ENCODE measurements at regions not wholly inside any gene's neighbourhood (a gene's known extent, or its start where the extent isn't known, plus 50 kb on each side); places are given as distances from the start of the nearest gene placed in this dataset.
"Not testable (repeated sequence)": the region's sequence is repeated elsewhere in the genome, so short reads cannot be mapped to it uniquely, and the experiment has no call there.

GRCh38 chr5:39539470-39539869 lies 114.7 kb upstream of the DAB2 start:
- Mint-ChIP-seq H3K27me3 (no peaks in the 10 kb centered on the region), H3K4me3 (no peak overlapping the region)

DNA sequence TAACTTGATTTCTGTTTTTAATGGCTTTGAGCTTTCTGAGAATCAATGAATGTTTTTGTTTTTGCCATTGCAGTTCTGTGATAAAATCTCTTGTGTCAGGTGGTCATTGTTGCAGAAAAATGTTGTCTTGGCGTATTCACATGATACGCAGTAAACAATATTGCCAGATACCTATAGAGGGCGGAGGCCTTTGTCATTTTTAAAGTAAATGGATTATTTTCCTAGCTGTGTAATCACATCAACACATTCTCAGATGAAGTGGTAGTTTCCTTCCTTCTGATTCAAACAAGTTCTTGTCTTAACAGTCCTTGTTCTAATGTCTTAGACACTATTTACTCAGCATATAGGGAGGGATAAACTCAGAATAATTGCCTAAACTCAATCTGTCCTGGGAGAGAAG lies 109.9 kb upstream of the DAB2 start:
- no peaks in the 10 kb centered on the region for H3K9me3 Mint-ChIP-seq
- no peaks in the 10 kb centered on the region for H3K4me1 Mint-ChIP-seq
- peaks cover 1% of the 10 kb centered on the region for H3K27me3 Mint-ChIP-seq
- ATAC-seq (ENCODE audit: low read depth) (no peak), DNase-seq (ENCODE audit: low spot score in 2 of 2) (no peak)
- H3K4me3 Mint-ChIP-seq: no peak overlapping the region
- H3K27ac Mint-ChIP-seq: no peak overlapping the region
- H3K36me3 Mint-ChIP-seq: no peaks in the 10 kb centered on the region

More at GRCh38 chr5:39539470-39539869, 114.7 kb upstream of the DAB2 start:
- DNase-seq (ENCODE audit: low spot score in 2 of 2) (no peak), ATAC-seq (ENCODE audit: low read depth) (no peak)
- Mint-ChIP-seq H3K27ac (no peak overlapping the region), H3K4me1 (no peaks in the 10 kb centered on the region), H3K36me3 (no peaks in the 10 kb centered on the region), H3K9me3 (no peaks in the 10 kb centered on the region)

DNA sequence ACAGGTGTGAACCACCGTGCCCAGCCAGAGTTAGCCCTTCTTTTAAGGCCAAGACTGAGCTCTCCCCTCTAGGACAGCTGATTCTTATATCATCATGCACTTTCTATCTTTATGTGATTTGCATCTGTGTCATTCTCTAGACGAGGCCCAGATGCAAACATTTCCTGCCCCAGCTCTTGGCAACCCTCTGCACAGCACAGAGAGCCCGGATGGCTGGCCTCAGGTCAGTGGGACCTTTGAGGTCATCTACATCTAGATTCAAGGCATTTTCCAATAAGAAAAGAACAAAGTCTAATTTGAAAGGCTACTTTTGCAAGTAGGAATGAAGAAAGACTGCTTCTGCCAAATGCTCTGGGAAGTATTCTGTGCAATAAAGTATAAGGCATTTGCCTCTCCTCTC lies 109.0 kb upstream of the DAB2 start:
- peaks cover 1% of the 10 kb centered on the region for H3K27me3 Mint-ChIP-seq
- DNase-seq (ENCODE audit: low spot score in 2 of 2) (no peak), ATAC-seq (ENCODE audit: low read depth) (no peak)
- no peaks in the 10 kb centered on the region for H3K4me1 Mint-ChIP-seq
- no peaks in the 10 kb centered on the region for H3K36me3 Mint-ChIP-seq
- H3K4me3 Mint-ChIP-seq: no peak overlapping the region
- no peaks in the 10 kb centered on the region for H3K9me3 Mint-ChIP-seq
- no peak overlapping the region for H3K27ac Mint-ChIP-seq

DNA sequence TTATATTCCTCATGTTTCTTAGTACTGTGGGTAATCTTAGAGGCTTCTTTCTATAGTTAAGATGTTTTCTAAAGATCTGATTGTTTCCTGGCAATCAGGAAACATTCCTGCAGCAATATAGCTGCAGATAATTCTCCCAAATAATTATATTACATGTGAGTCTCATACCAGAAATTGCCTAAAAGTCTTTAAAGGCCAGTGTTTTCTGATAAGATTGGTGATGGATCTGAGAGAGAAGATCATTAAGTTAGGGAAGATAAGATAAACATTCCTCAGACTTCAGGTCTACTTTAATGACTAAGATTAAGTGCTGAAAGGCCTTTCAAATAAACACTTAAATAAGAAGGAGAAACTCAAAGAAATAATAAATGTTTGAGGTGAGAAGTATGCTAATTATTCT lies 107.7 kb upstream of the DAB2 start:
- DNase-seq (ENCODE audit: low spot score in 2 of 2) (no peak), ATAC-seq (ENCODE audit: low read depth) (no peak)
- H3K9me3 Mint-ChIP-seq: no peaks in the 10 kb centered on the region
- H3K27me3 Mint-ChIP-seq: peaks cover 4% of the 10 kb centered on the region
- no peaks in the 10 kb centered on the region for H3K4me1 Mint-ChIP-seq
- no peak overlapping the region for H3K27ac Mint-ChIP-seq
- H3K4me3 Mint-ChIP-seq: no peak overlapping the region
- no peaks in the 10 kb centered on the region for H3K36me3 Mint-ChIP-seq

- Mint-ChIP-seq H3K4me3 (no peak overlapping the region), H3K27me3 (peaks cover 5% of the 10 kb centered on the region), H3K36me3 (no peaks in the 10 kb centered on the region), H3K9me3 (no peaks in the 10 kb centered on the region), H3K4me1 (no peaks in the 10 kb centered on the region), H3K27ac (no peak overlapping the region)
- peak; percentile 37 for ATAC-seq (ENCODE audit: low read depth)
- DNase-seq (ENCODE audit: low spot score in 2 of 2): no peak
Observed at GRCh38 chr5:39531306-39531705, 106.5 kb upstream of the DAB2 start.

DNA sequence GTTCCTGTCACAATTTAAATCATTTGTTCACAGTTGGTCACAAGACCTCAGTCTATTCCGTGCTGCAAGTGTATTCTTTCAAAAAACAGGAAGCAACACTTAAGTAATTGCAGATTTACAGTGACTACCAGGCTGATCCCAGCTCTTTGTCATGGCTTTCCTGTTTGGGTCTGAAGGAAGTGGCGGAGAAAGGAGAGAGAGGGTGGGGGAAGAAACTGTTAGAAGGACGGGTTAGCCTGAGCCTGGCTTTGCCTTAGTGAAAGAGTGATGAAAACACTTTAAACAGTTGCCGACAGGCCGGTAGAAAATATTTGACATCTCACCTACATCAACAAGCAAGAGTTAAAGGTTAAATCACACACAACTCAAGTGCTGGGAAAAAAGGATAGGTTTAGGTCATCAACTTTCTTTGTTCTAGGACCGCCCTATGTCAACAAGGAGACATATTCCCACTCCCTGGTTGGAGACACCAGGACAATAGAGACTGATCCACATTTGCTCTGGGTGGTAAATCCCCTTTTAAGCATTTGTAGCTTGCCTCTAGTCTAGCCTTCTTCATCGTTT lies 102.2 kb upstream of the DAB2 start:
- H3K27ac Mint-ChIP-seq: no peak overlapping the region
- no peak overlapping the region for H3K4me3 Mint-ChIP-seq
- H3K9me3 Mint-ChIP-seq: no peaks in the 10 kb centered on the region
- DNase-seq (ENCODE audit: low spot score in 2 of 2) (no peak), ATAC-seq (ENCODE audit: low read depth) (no peak)
- peaks cover 13% of the 10 kb centered on the region for H3K27me3 Mint-ChIP-seq
- H3K36me3 Mint-ChIP-seq: no peaks in the 10 kb centered on the region
- no peaks in the 10 kb centered on the region for H3K4me1 Mint-ChIP-seq

GRCh38 chr5:39525781-39526180 lies 101.0 kb upstream of the DAB2 start:
- not testable (repeated sequence) for H3K4me3 Mint-ChIP-seq; H3K4me1 Mint-ChIP-seq; ATAC-seq (ENCODE audit: low read depth); DNase-seq (ENCODE audit: low spot score in 2 of 2); H3K27ac Mint-ChIP-seq; H3K36me3 Mint-ChIP-seq; H3K9me3 Mint-ChIP-seq
- peaks cover 12% of the 10 kb centered on the region for H3K27me3 Mint-ChIP-seq

GRCh38 chr5:39525271-39525670 lies 100.5 kb upstream of the DAB2 start:
- peaks cover 2% of the 10 kb centered on the region for H3K9me3 Mint-ChIP-seq
- H3K27ac Mint-ChIP-seq: no peak overlapping the region
- peaks cover 3% of the 10 kb centered on the region for H3K4me1 Mint-ChIP-seq
- no peak overlapping the region for H3K4me3 Mint-ChIP-seq
- H3K36me3 Mint-ChIP-seq: no peaks in the 10 kb centered on the region
- peaks cover 11% of the 10 kb centered on the region for H3K27me3 Mint-ChIP-seq
- no peak for ATAC-seq (ENCODE audit: low read depth)
- DNase-seq (ENCODE audit: low spot score in 2 of 2): no peak

DNA sequence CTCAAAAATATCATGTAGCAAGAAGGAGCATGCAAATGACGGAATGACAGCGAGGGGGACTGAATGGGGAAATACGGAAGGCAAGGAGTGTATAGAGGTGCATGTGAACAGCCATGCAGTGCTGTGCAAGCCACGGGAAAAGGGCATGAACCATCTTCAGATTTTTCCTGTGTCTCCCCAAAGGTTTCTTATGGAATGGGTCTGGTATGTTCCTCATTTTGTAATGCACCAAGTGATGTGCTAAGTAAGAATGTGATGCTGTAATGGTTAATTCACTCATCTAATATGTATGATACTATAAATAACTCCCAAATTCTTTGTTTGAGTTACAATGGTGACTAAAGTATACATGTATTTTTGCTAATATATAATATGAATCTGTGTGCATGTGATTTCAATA lies 99.0 kb upstream of the DAB2 start:
- H3K4me3 Mint-ChIP-seq: no peak overlapping the region
- no peaks in the 10 kb centered on the region for H3K36me3 Mint-ChIP-seq
- peaks cover 2% of the 10 kb centered on the region for H3K9me3 Mint-ChIP-seq
- DNase-seq (ENCODE audit: low spot score in 2 of 2) (no peak), ATAC-seq (ENCODE audit: low read depth) (no peak)
- peaks cover 11% of the 10 kb centered on the region for H3K27me3 Mint-ChIP-seq
- peaks cover 3% of the 10 kb centered on the region for H3K4me1 Mint-ChIP-seq
- H3K27ac Mint-ChIP-seq: no peak overlapping the region

DNA sequence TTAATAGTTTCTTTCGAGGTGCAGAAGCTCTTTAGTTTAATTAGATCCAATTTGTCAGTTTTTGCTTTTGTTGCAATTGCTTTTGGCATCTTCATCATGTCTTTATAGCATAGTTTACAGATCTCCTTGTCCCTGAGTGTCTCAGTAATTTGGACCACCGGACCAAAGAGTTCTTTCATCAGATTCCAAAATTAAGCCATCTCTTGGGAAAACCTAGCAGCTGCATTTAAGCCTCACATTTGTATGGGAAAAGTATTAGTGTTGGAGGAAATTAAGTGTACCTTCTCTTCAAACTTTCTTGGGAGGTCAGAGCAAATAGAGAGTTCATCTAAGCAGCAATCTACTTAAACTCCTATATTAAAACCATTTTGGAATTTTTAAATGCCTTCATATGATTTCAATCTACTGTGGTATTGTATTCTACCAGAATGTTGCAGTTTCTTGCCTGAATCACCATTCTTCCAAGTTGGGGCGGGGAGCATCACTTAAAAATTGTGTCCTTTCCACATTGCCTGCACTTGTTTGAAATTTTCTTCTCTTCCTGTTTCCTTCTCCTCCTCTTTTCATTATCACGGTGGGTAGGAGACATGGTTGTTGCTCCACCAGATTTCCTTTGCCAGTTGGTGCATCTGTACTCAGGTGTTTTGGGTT lies 97.3 kb upstream of the DAB2 start:
- H3K36me3 Mint-ChIP-seq: no peaks in the 10 kb centered on the region
- H3K4me3 Mint-ChIP-seq: no peak overlapping the region
- DNase-seq (ENCODE audit: low spot score in 2 of 2) (no peak), ATAC-seq (ENCODE audit: low read depth) (no peak)
- H3K9me3 Mint-ChIP-seq: peaks cover 2% of the 10 kb centered on the region
- H3K27me3 Mint-ChIP-seq: peaks cover 9% of the 10 kb centered on the region
- H3K27ac Mint-ChIP-seq: no peak overlapping the region
- H3K4me1 Mint-ChIP-seq: peaks cover 3% of the 10 kb centered on the region

GRCh38 chr5:39521098-39521860 lies 96.5 kb upstream of the DAB2 start:
- Mint-ChIP-seq H3K9me3 (peaks cover 2% of the 10 kb centered on the region), H3K27ac (no peak overlapping the region), H3K4me1 (peaks cover 3% of the 10 kb centered on the region), H3K36me3 (no peaks in the 10 kb centered on the region), H3K27me3 (peaks cover 8% of the 10 kb centered on the region), H3K4me3 (no peak overlapping the region)
- no peak for DNase-seq (ENCODE audit: low spot score in 2 of 2)
- ATAC-seq (ENCODE audit: low read depth): no peak

DNA sequence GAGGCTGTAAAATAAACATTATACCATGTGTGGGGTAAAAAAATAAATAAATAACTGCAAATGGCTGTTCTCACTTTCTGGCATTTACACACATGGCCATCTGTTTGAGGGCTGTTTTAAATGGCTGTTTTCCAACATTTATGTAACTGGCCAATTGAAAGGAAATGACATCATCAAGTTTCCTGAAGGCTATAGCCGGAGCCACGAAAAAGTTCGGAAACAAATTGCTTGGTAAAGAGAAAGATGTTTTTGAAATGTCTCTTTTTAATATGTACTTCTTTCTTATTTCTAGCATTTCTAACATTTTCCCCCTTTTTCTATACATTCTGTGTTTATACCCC lies 95.4 kb upstream of the DAB2 start:
- Mint-ChIP-seq H3K4me1 (peaks cover 3% of the 10 kb centered on the region), H3K9me3 (peaks cover 2% of the 10 kb centered on the region), H3K4me3 (no peak overlapping the region), H3K27me3 (peaks cover 8% of the 10 kb centered on the region), H3K27ac (no peak overlapping the region), H3K36me3 (no peaks in the 10 kb centered on the region)
- DNase-seq (ENCODE audit: low spot score in 2 of 2) (no peak), ATAC-seq (ENCODE audit: low read depth) (no peak)

DNA sequence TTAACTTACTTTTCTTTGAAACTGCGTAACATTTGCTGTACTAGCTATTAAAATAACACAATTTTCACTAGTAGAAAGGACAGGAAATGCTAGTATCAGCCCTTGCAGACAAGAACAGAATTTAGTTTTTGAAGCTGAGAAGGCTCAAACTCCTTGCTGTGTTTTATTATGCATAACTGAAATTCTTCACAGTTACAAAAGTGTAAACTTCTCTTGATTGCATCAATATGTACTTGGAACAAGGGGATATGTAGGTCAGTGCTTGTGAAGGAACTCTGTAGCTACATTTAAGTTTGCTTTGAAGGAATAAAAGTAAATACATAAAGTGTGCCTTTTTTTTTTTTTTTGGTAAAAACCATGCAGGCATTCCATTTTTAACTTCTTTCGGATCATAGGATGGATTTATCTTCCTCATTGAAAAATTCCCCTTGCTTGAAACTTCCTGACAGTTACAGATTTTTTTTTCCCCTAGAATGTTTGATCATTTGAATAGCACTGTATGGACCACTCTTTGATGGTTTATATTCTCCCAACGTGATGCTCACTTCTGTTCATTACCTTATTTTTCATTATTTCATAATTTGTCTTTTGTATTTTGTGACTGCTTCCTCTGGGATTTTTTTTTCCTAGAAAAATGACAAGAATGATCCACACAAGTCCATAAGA lies 94.9 kb upstream of the DAB2 start:
- Mint-ChIP-seq H3K27ac (no peak overlapping the region), H3K4me3 (no peak overlapping the region), H3K27me3 (peaks cover 8% of the 10 kb centered on the region), H3K9me3 (peaks cover 2% of the 10 kb centered on the region), H3K4me1 (peaks cover 3% of the 10 kb centered on the region), H3K36me3 (no peaks in the 10 kb centered on the region)
- no peak for DNase-seq (ENCODE audit: low spot score in 2 of 2)
- no peak for ATAC-seq (ENCODE audit: low read depth)

GRCh38 chr5:39519079-39519478 lies 94.3 kb upstream of the DAB2 start:
- Mint-ChIP-seq H3K9me3 (peaks cover 2% of the 10 kb centered on the region), H3K4me3 (no peak overlapping the region), H3K27ac (no peak overlapping the region), H3K4me1 (peaks cover 3% of the 10 kb centered on the region), H3K27me3 (peaks cover 8% of the 10 kb centered on the region), H3K36me3 (no peaks in the 10 kb centered on the region)
- DNase-seq (ENCODE audit: low spot score in 2 of 2) (no peak), ATAC-seq (ENCODE audit: low read depth) (no peak)

Data from memory B cell (primary cell).